PC-3 (cell line): ENCODE measurements at regions not wholly inside any gene's neighbourhood (a gene's known extent, or its start where the extent isn't known, plus 50 kb on each side); places are given as distances from the start of the nearest gene placed in this dataset.

ENCODE experiments used
- ATAC-seq: fragments of 200-7000 bp; cut with Tn5 transposase; 2 replicates; pipeline ENCODE4 v1.9.1; 2020; ENCODE audit warnings: mild to moderate bottlenecking, moderate library complexity
- BruUV-seq: library from RNA; stranded (reverse); fragments of 400-500 nt; replicated peaks from 2 replicates; lab custom pipeline; 2021; lab: Mats Ljungman, UMichigan
- CTCF ChIA-PET: fragments of 300-600 bp; sonication (Branson Sonifier 250); formaldehyde crosslinking; loops from one replicate; lab custom pipeline; 2022; ENCODE audit warnings: antibody characterized with exemption; lab: Charles Lee
- POLR2A ChIA-PET: fragments of 300-600 bp; sonication (Branson Sonifier 250); formaldehyde crosslinking; loops from one replicate; lab custom pipeline; 2022; ENCODE audit warnings: antibody characterized with exemption; ENCODE audit not compliant: unreplicated experiment; lab: Charles Lee
- DNase-seq: peaks from one replicate; pipeline ENCODE4 v3.0.0-alpha.2; 2015
- H2AFZ ChIP-seq: fragments of 300-600 bp; sonication (generic); 2 replicates; pipeline ENCODE4 v1.6.0; 2016; ENCODE audit warnings: antibody characterized with exemption, low read length
- H3F3A ChIP-seq: fragments of 300-600 bp; sonication (generic); one replicate; pipeline ENCODE4 v1.6.0; 2017; ENCODE audit warnings: antibody characterized with exemption, low read length, control low read depth, mild to moderate bottlenecking; ENCODE audit not compliant: unreplicated experiment
- H3K27ac ChIP-seq: fragments of 300-600 bp; sonication (generic); 2 replicates; pipeline ENCODE4 v1.5.1; 2016; ENCODE audit warnings: mild to moderate bottlenecking, low read length
- H3K27me3 ChIP-seq: fragments of 300-600 bp; sonication (generic); 2 replicates; pipeline ENCODE4 v1.6.1; 2016; ENCODE audit warnings: low read length, mixed read lengths
- H3K36me3 ChIP-seq: fragments of 300-600 bp; sonication (generic); 2 replicates; pipeline ENCODE4 v1.6.1; 2016; ENCODE audit warnings: low read depth, mixed run types, low read length, mixed read lengths
- H3K4me1 ChIP-seq: fragments of 300-600 bp; sonication (generic); 2 replicates; pipeline ENCODE4 v1.5.1; 2016; ENCODE audit warnings: low read length; ENCODE audit not compliant: insufficient read depth
- H3K4me2 ChIP-seq: fragments of 300-600 bp; sonication (generic); 2 replicates; pipeline ENCODE4 v1.6.0; 2016; ENCODE audit warnings: low read length
- H3K4me3 ChIP-seq: fragments of 300-600 bp; sonication (generic); 2 replicates; pipeline ENCODE4 v1.5.1; 2016; ENCODE audit warnings: mild to moderate bottlenecking, low read length, mixed read lengths
- H3K79me2 ChIP-seq: fragments of 300-600 bp; sonication (generic); 2 replicates; pipeline ENCODE4 v1.6.1; 2017; ENCODE audit warnings: low read length, mixed read lengths
- H3K9ac ChIP-seq: fragments of 300-600 bp; sonication (generic); 2 replicates; pipeline ENCODE4 v1.6.0; 2016; ENCODE audit warnings: mild to moderate bottlenecking, low read length
- H3K9me2 ChIP-seq: fragments of 300-600 bp; sonication (generic); replicated peaks from 2 replicates; pipeline ENCODE4 v1.6.1; 2016; ENCODE audit warnings: mixed run types, low read length, mixed read lengths
- H3K9me3 ChIP-seq: fragments of 300-600 bp; sonication (generic); 2 replicates; pipeline ENCODE4 v1.6.1; 2016; ENCODE audit warnings: low read length, mixed read lengths
- H4K20me1 ChIP-seq: fragments of 300-600 bp; sonication (generic); 2 replicates; pipeline ENCODE4 v1.6.1; 2016; ENCODE audit warnings: low read length, mixed read lengths
- EZH2 ChIP-seq: fragments of 300-600 bp; sonication (generic); IDR thresholded peaks from one replicate; pipeline ENCODE4 v1.6.1; 2017; ENCODE audit warnings: antibody characterized with exemption, mild to moderate bottlenecking, low read length; ENCODE audit not compliant: unreplicated experiment
- EZH2phosphoT487 ChIP-seq: fragments of 300-600 bp; sonication (generic); IDR thresholded peaks from 2 replicates; pipeline ENCODE4 v1.6.1; 2018; ENCODE audit warnings: mild to moderate bottlenecking, antibody characterized with exemption, low read length, borderline replicate concordance
- intact Hi-C: fragments of 100-400 bp; cut with micrococcal nuclease; formaldehyde crosslinking; loops from 2 replicates; pipeline ENCODE4 v1.9.0; 2023
- TF ChIP-seq, protein P1 (sequence below): fragments of 300-600 bp; sonication (generic); conservative IDR thresholded peaks from 2 replicates; pipeline ENCODE4 v1.5.1; 2017; ENCODE audit warnings: antibody characterized with exemption, low read depth, mild to moderate bottlenecking, low read length

DNA sequence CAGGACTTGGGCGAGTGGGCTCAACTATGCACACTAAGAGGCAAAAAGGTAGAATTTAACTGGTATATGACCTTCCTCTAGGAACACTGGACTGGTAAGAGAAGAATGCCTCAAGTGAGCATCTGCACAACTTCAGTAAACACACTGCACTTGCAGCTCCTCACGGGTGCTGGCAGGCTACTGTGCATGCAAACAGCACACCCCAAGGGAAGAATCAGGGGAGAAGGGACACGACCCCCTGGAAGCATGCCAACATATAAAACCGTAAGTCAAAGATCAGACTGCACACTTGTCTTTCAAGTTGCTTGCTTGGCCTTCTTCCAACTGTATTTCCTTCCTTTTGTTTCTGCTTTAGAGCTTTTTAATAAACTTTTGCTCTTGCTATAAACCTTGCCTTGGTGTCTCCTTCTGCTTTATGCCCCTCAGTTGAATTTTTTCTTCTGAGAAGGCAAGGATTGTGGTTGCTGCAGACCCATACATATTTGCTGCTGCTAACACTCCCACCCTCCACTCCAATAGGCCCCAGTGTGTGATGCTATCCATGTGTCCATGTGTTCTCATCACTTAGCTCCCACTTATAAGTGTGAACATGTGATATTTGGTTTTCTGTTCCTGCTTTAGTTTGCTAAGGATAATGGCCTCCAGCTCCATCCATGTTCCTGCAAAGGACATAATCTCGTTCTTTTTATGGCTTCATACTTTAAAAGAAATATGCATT is 263.7 kb upstream of the SPOPL start:
- POLR2A ChIA-PET: no interaction called here
- Histone ChIP-seq H2AFZ (no peak overlapping the region), H3K27me3 (no peaks in the 10 kb centered on the region), H4K20me1 (no peaks in the 10 kb centered on the region), H3F3A (no peaks in the 10 kb centered on the region), H3K4me2 (no peak overlapping the region), H3K9me2 (no peaks in the 10 kb centered on the region), H3K79me2 (no peaks in the 10 kb centered on the region), H3K9ac (no peak overlapping the region), H3K27ac (no peak overlapping the region), H3K36me3 (no peaks in the 10 kb centered on the region), H3K9me3 (no peaks in the 10 kb centered on the region), H3K4me1 (no peaks in the 10 kb centered on the region), H3K4me3 (no peak overlapping the region)
- CTCF ChIA-PET: interaction anchor here (0.6 kb wide), 1 partner anchor 548 kb away, joined by 5 read pairs; no protein-coding TSS in a partner anchor
- BruUV-seq: no TSS peak
- no peak for DNase-seq
- no peak for ATAC-seq
- no peak for TF ChIP-seq EZH2phosphoT487
- TF ChIP-seq, protein P1, sequence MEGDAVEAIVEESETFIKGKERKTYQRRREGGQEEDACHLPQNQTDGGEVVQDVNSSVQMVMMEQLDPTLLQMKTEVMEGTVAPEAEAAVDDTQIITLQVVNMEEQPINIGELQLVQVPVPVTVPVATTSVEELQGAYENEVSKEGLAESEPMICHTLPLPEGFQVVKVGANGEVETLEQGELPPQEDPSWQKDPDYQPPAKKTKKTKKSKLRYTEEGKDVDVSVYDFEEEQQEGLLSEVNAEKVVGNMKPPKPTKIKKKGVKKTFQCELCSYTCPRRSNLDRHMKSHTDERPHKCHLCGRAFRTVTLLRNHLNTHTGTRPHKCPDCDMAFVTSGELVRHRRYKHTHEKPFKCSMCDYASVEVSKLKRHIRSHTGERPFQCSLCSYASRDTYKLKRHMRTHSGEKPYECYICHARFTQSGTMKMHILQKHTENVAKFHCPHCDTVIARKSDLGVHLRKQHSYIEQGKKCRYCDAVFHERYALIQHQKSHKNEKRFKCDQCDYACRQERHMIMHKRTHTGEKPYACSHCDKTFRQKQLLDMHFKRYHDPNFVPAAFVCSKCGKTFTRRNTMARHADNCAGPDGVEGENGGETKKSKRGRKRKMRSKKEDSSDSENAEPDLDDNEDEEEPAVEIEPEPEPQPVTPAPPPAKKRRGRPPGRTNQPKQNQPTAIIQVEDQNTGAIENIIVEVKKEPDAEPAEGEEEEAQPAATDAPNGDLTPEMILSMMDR: no peak
- TF ChIP-seq EZH2: no peak
- intact Hi-C loops: no loop called here

DNA sequence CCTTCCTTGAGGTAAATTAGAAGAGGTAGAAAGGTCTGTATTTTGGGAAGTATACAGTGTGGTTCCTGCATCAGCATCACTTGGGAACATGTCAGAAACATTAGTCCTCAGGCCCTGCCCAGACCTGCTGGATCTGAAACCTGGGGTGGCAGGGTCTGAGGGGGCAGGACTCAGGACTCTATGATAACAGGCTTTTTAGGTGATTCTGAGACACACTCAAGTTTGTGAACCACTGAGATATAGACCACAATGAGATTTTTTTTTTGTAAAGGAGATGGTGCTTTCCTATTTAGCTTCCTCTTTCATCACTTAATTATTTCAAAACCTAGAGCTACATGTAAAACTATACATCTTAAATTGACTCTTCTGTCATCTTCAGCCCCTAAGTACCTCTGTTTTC is 262.7 kb upstream of the SPOPL start:
- no peaks in the 10 kb centered on the region for H3K4me1 ChIP-seq
- ATAC-seq: no peak
- no peak overlapping the region for H3K9ac ChIP-seq
- POLR2A ChIA-PET: no interaction called here
- no peak for TF ChIP-seq EZH2
- TF ChIP-seq EZH2phosphoT487: no peak
- TF ChIP-seq, protein P1: no peak
- intact Hi-C loops: no loop called here
- no peak overlapping the region for H3K4me3 ChIP-seq
- H2AFZ ChIP-seq: no peak overlapping the region
- no peak overlapping the region for H3K4me2 ChIP-seq
- H4K20me1 ChIP-seq: no peaks in the 10 kb centered on the region
- no peaks in the 10 kb centered on the region for H3K79me2 ChIP-seq
- H3K36me3 ChIP-seq: no peaks in the 10 kb centered on the region
- H3K9me2 ChIP-seq: no peaks in the 10 kb centered on the region
- CTCF ChIA-PET: no interaction called here
- H3K9me3 ChIP-seq: no peaks in the 10 kb centered on the region
- H3K27me3 ChIP-seq: no peaks in the 10 kb centered on the region
- no peak overlapping the region for H3K27ac ChIP-seq
- no TSS peak for BruUV-seq
- DNase-seq: no peak
- H3F3A ChIP-seq: no peaks in the 10 kb centered on the region

DNA sequence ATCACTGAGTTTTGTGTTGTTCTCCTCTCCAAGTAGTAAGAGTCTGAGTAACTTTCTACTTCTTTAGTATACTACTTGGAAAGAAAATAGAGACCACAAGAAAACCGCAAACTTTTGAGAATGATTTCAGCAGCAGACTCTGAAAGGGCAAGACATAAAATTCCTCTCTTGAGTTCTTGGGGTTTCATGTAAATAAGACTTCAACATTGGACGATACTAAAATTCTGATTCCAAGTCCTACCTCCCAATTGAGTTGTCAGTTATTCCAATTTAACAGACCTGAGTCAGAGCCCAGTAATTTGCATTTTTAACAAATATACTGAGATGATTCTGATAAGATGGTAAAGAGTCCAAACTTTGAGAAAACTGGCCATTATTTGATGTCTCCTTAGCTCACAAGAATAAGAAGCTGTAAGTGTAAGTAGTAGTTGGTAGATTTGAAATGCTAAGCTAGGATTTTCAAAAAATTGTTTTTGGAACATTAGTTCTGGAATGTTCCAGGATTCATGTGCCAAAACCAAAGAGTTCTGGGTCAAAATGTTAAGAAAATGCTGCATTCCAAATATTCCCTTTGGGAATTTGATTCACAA is 261.6 kb upstream of the SPOPL start:
- ATAC-seq (no peak), DNase-seq (no peak)
- no peaks in the 10 kb centered on the region for H3K9me2 ChIP-seq
- ChIA-PET POLR2A (no interaction called here), CTCF (no interaction called here)
- no peaks in the 10 kb centered on the region for H3K36me3 ChIP-seq
- no peaks in the 10 kb centered on the region for H3K9me3 ChIP-seq
- H3K4me1 ChIP-seq: no peaks in the 10 kb centered on the region
- no peak overlapping the region for H3K27ac ChIP-seq
- no peaks in the 10 kb centered on the region for H4K20me1 ChIP-seq
- no peak for TF ChIP-seq EZH2phosphoT487
- H3F3A ChIP-seq: no peaks in the 10 kb centered on the region
- BruUV-seq: no TSS peak
- no peak overlapping the region for H3K4me2 ChIP-seq
- H3K79me2 ChIP-seq: no peaks in the 10 kb centered on the region
- no peak overlapping the region for H3K4me3 ChIP-seq
- no peak overlapping the region for H3K9ac ChIP-seq
- no peak overlapping the region for H2AFZ ChIP-seq
- no peaks in the 10 kb centered on the region for H3K27me3 ChIP-seq
- intact Hi-C loops: no loop called here
